ENCODE measurements at regions not wholly inside any gene's neighbourhood (a gene's known extent, or its start where the extent isn't known, plus 50 kb on each side); places are given as distances from the start of the nearest gene placed in this dataset.

DNA sequence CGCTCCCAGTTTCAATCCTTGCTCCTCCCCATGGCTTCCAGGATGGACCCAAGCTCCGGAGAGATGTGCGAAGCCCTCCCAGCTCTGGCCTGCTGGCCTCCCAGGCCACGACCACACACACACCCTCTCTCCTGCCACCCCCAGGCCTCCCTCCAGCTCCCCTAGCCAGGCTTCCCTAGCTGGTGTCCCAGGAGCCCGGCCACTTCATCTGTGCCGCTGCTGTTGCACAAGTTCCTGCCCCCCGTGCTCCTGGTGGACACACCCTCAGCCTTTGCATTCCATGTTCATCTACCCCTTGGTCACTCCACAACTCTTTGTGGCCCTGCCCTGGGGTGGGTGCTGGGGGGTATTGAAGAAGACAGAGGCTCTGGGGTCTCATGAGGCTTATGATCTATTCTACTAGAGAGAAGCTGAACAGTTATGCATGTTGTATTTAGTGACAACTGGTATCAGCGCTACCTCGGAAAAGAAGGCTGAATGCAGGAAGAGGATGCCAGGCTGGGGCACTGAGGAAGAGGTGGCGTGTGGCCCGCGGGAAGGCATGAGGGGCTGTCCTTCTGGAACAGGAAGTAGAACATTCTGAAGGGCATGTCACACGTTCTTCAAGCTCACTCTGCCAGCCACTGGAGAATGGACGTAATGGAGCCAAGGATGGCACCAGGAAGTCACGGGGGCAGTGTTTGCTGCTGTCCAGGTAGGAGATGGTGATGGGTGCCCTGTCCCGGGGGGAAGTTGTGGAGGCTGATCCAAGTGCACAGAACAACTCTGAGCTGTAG is 172.4 kb downstream of the PSMG1 start:
- Histone ChIP-seq H4K8ac (ENCODE audit: low read depth, low read length) (no peak overlapping the region), H3K4me1 (ENCODE audit: control insufficient read depth, low read depth, low read length) (no peaks in the 10 kb centered on the region), H3K4ac (ENCODE audit: low read depth, low read length) (no peak overlapping the region), H3K36me3 (ENCODE audit: control insufficient read depth, insufficient read depth, low read length) (no peaks in the 10 kb centered on the region), H4K5ac (ENCODE audit: low read length) (no peak overlapping the region), H3K23ac (ENCODE audit: low read length) (no peak overlapping the region), H2BK15ac (replicated peaks; ENCODE audit: low read depth) (no peak overlapping the region), H3K27ac (ENCODE audit: low read depth, low read length) (no peak overlapping the region), H3K4me3 (ENCODE audit: low read length) (no peak overlapping the region), H3K18ac (ENCODE audit: low read length) (no peak overlapping the region), H3K27me3 (ENCODE audit: insufficient read depth, low read length, poor library complexity) (no peaks in the 10 kb centered on the region), H2BK120ac (ENCODE audit: low read depth, low read length) (no peak overlapping the region), H3K9ac (ENCODE audit: low read length) (no peak overlapping the region), H2BK5ac (ENCODE audit: low read length) (no peak overlapping the region), H3K79me1 (ENCODE audit: low read length) (no peaks in the 10 kb centered on the region), H3K79me2 (ENCODE audit: control insufficient read depth, insufficient read depth, low read length) (no peaks in the 10 kb centered on the region), H3K4me2 (ENCODE audit: low read length) (no peak overlapping the region), H3K56ac (ENCODE audit: low read length) (no peak overlapping the region), H2AK5ac (ENCODE audit: low read length) (no peak overlapping the region)
- no peak for DNase-seq
- WGBS (ENCODE audit: extremely low coverage, insufficient coverage, low lambda C conversion rate), result no CpG with 5 or more reads among the region's 16 CpGs

DNA sequence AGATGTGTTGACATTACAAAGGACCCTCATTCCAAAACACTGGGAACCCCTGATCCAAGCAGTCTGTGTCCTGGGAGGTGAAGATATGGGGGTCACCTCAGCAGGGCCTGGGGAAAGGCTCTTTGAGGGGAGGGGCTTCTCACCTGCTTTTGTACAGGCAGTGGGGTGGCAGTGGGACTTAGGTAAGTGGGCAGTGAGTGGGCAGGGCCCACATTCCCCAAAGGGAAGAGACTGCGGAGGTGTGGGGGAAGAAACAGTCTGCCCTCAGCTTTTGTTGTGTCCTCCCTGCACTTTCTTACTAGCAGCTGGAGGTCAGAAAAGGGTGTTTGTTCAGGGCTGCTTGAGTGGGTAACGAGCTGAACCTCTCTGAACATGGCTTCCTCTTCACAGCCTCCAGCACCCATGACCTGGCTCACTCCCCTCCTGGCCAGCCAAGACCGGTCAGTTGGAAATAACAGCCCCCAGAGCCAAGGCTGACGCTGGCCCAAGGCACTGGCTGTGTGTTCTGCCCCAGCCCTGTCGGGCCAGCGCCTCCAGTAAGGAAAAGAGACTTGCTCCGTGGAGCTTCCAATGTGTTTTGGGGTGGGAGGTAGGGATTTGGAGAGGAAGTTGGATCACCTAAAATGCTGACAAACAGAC is 173.5 kb downstream of the PSMG1 start:
- H3K9ac ChIP-seq (ENCODE audit: low read length), result no peak overlapping the region
- DNase-seq, result no peak
- no peaks in the 10 kb centered on the region for H3K36me3 ChIP-seq (ENCODE audit: control insufficient read depth, insufficient read depth, low read length)
- no peaks in the 10 kb centered on the region for H3K4me1 ChIP-seq (ENCODE audit: control insufficient read depth, low read depth, low read length)
- no peak overlapping the region for H3K4me3 ChIP-seq (ENCODE audit: low read length)
- no peak overlapping the region for H2AK5ac ChIP-seq (ENCODE audit: low read length)
- no peak overlapping the region for H3K56ac ChIP-seq (ENCODE audit: low read length)
- H3K4ac ChIP-seq (ENCODE audit: low read depth, low read length), result no peak overlapping the region
- no peaks in the 10 kb centered on the region for H3K27me3 ChIP-seq (ENCODE audit: insufficient read depth, low read length, poor library complexity)
- no peaks in the 10 kb centered on the region for H3K79me2 ChIP-seq (ENCODE audit: control insufficient read depth, insufficient read depth, low read length)
- no peak overlapping the region for H4K8ac ChIP-seq (ENCODE audit: low read depth, low read length)
- no CpG with 5 or more reads among the region's 7 CpGs for WGBS (ENCODE audit: extremely low coverage, insufficient coverage, low lambda C conversion rate)
- no peak overlapping the region for H3K18ac ChIP-seq (ENCODE audit: low read length)
- H2BK120ac ChIP-seq (ENCODE audit: low read depth, low read length), result no peak overlapping the region
- no peak overlapping the region for H2BK5ac ChIP-seq (ENCODE audit: low read length)
- H2BK15ac ChIP-seq (replicated peaks; ENCODE audit: low read depth), result no peak overlapping the region
- H3K27ac ChIP-seq (ENCODE audit: low read depth, low read length), result no peak overlapping the region
- no peaks in the 10 kb centered on the region for H3K79me1 ChIP-seq (ENCODE audit: low read length)
- no peak overlapping the region for H3K4me2 ChIP-seq (ENCODE audit: low read length)
- H3K23ac ChIP-seq (ENCODE audit: low read length), result peak overlapping the region; percentile 38
- H4K5ac ChIP-seq (ENCODE audit: low read length), result no peak overlapping the region

DNA sequence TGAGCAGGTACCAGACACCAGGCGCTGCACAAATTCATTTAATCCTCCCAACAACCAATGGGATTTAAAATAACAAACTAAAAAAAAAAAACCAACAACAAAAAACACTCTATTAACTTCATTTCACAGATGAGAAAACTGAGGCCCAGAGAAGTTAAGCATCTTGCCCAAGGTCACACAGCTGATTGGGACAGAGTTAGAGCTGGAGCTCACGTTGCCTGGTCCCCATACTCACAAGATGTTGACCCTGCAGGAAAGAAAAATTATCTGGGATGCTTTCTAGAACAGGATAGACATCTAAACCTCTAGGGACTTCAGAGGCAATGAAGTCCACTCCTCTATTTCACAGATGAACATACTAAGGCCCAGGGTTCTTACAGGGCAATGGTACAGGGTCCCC is 175.3 kb downstream of the PSMG1 start:
- H3K56ac ChIP-seq (ENCODE audit: low read length), result no peak overlapping the region
- no peak overlapping the region for H3K4ac ChIP-seq (ENCODE audit: low read depth, low read length)
- no peaks in the 10 kb centered on the region for H3K79me1 ChIP-seq (ENCODE audit: low read length)

GRCh38 chr21:39007532-39007931 is 175.7 kb downstream of the PSMG1 start:
- H3K27ac ChIP-seq (ENCODE audit: low read depth, low read length), result no peak overlapping the region
- no peak overlapping the region for H2BK120ac ChIP-seq (ENCODE audit: low read depth, low read length)
- no peak overlapping the region for H3K9ac ChIP-seq (ENCODE audit: low read length)
- no peak overlapping the region for H3K56ac ChIP-seq (ENCODE audit: low read length)
- no peak overlapping the region for H2BK5ac ChIP-seq (ENCODE audit: low read length)
- no peak overlapping the region for H4K5ac ChIP-seq (ENCODE audit: low read length)
- no peak overlapping the region for H3K4ac ChIP-seq (ENCODE audit: low read depth, low read length)
- no peaks in the 10 kb centered on the region for H3K79me2 ChIP-seq (ENCODE audit: control insufficient read depth, insufficient read depth, low read length)
- H3K4me3 ChIP-seq (ENCODE audit: low read length), result no peak overlapping the region
- no peak overlapping the region for H3K23ac ChIP-seq (ENCODE audit: low read length)
- H3K18ac ChIP-seq (ENCODE audit: low read length), result no peak overlapping the region
- no peaks in the 10 kb centered on the region for H3K27me3 ChIP-seq (ENCODE audit: insufficient read depth, low read length, poor library complexity)
- H3K79me1 ChIP-seq (ENCODE audit: low read length), result no peaks in the 10 kb centered on the region
- no peak overlapping the region for H3K4me2 ChIP-seq (ENCODE audit: low read length)
- DNase-seq, result peak; percentile 58
- no peak overlapping the region for H4K8ac ChIP-seq (ENCODE audit: low read depth, low read length)
- H2BK15ac ChIP-seq (replicated peaks; ENCODE audit: low read depth), result no peak overlapping the region
- no peaks in the 10 kb centered on the region for H3K36me3 ChIP-seq (ENCODE audit: control insufficient read depth, insufficient read depth, low read length)
- no CpG with 5 or more reads among the region's 8 CpGs for WGBS (ENCODE audit: extremely low coverage, insufficient coverage, low lambda C conversion rate)
- no peak overlapping the region for H2AK5ac ChIP-seq (ENCODE audit: low read length)
- H3K4me1 ChIP-seq (ENCODE audit: control insufficient read depth, low read depth, low read length), result no peaks in the 10 kb centered on the region

More for the DNA sequence above, 175.3 kb downstream of the PSMG1 start:
- Histone ChIP-seq H4K8ac (ENCODE audit: low read depth, low read length) (no peak overlapping the region), H3K4me2 (ENCODE audit: low read length) (no peak overlapping the region), H2AK5ac (ENCODE audit: low read length) (no peak overlapping the region), H3K9ac (ENCODE audit: low read length) (no peak overlapping the region), H4K5ac (ENCODE audit: low read length) (no peak overlapping the region), H2BK120ac (ENCODE audit: low read depth, low read length) (no peak overlapping the region), H3K27ac (ENCODE audit: low read depth, low read length) (no peak overlapping the region), H2BK5ac (ENCODE audit: low read length) (no peak overlapping the region), H3K23ac (ENCODE audit: low read length) (no peak overlapping the region), H3K18ac (ENCODE audit: low read length) (no peak overlapping the region), H3K27me3 (ENCODE audit: insufficient read depth, low read length, poor library complexity) (no peaks in the 10 kb centered on the region), H2BK15ac (replicated peaks; ENCODE audit: low read depth) (no peak overlapping the region), H3K79me2 (ENCODE audit: control insufficient read depth, insufficient read depth, low read length) (no peaks in the 10 kb centered on the region), H3K4me1 (ENCODE audit: control insufficient read depth, low read depth, low read length) (no peaks in the 10 kb centered on the region), H3K36me3 (ENCODE audit: control insufficient read depth, insufficient read depth, low read length) (no peaks in the 10 kb centered on the region), H3K4me3 (ENCODE audit: low read length) (no peak overlapping the region)
- DNase-seq, result no peak
- no CpG with 5 or more reads among the region's 2 CpGs for WGBS (ENCODE audit: extremely low coverage, insufficient coverage, low lambda C conversion rate)

DNA sequence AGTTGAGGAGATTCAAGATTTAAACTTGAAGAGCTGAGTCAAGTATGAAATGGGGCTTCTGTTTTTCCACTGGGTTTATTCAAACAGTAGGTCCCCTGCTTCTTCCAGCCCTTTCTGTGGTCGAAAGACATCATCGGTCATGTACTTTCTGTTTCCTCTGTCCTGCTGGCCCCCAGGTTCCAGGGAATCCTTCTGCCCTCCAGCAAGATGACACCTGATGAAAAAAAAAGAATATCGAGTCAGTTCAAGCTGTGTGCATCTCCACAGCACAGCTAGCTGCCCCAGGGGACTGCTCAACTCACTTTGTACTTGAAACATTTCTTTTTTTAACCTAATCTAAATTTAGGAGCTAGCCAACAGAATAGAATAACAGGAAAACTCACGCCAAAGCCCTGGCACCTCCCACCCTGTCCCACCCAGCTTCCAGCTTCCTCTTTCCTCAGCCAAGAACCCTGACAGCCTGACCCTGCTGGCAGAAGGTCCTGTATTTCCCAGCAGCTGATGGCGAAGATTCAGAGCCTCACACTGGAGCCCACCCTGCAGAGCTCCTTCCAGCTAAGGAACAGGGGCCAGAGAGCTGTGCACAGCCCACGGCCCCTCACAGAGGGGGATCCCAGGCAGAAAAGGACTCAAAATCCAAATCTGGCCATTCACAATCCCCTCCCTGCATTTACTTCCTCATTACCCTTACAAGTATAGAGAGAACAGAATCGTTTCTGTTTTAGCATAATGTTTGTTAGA is 176.5 kb downstream of the PSMG1 start:
- no CpG with 5 or more reads among the region's 7 CpGs for WGBS (ENCODE audit: extremely low coverage, insufficient coverage, low lambda C conversion rate)
- H4K8ac ChIP-seq (ENCODE audit: low read depth, low read length), result no peak overlapping the region

More for the DNA sequence above, 176.5 kb downstream of the PSMG1 start:
- Histone ChIP-seq H2BK15ac (replicated peaks; ENCODE audit: low read depth) (no peak overlapping the region), H3K79me1 (ENCODE audit: low read length) (no peaks in the 10 kb centered on the region), H3K18ac (ENCODE audit: low read length) (no peak overlapping the region), H3K36me3 (ENCODE audit: control insufficient read depth, insufficient read depth, low read length) (no peaks in the 10 kb centered on the region), H3K4me1 (ENCODE audit: control insufficient read depth, low read depth, low read length) (no peaks in the 10 kb centered on the region), H4K5ac (ENCODE audit: low read length) (no peak overlapping the region), H3K9ac (ENCODE audit: low read length) (no peak overlapping the region), H3K4me3 (ENCODE audit: low read length) (no peak overlapping the region), H3K27ac (ENCODE audit: low read depth, low read length) (no peak overlapping the region), H2BK5ac (ENCODE audit: low read length) (no peak overlapping the region), H3K23ac (ENCODE audit: low read length) (no peak overlapping the region), H3K79me2 (ENCODE audit: control insufficient read depth, insufficient read depth, low read length) (no peaks in the 10 kb centered on the region), H2BK120ac (ENCODE audit: low read depth, low read length) (no peak overlapping the region), H3K4me2 (ENCODE audit: low read length) (no peak overlapping the region), H2AK5ac (ENCODE audit: low read length) (no peak overlapping the region), H3K4ac (ENCODE audit: low read depth, low read length) (no peak overlapping the region), H3K27me3 (ENCODE audit: insufficient read depth, low read length, poor library complexity) (no peaks in the 10 kb centered on the region), H3K56ac (ENCODE audit: low read length) (peak overlapping the region; percentile 47)
- no peak for DNase-seq
